CD4-positive, alpha-beta T cell (primary cell): ENCODE measurements at regions not wholly inside any gene's neighbourhood (a gene's known extent, or its start where the extent isn't known, plus 50 kb on each side); places are given as distances from the start of the nearest gene placed in this dataset.

Experiments
- ATAC-seq: fragments of 200-7000 bp; cut with Tn5 transposase; one replicate; pipeline ENCODE4 v1.10.0; 2022; ENCODE audit warnings: mild to moderate bottlenecking; ENCODE audit not compliant: poor library complexity
- CTCF ChIA-PET: fragments of 350-600 bp; sonication (Branson Sonifier 250); formaldehyde crosslinking; loops from one replicate; lab custom pipeline; 2021; ENCODE audit warnings: antibody characterized with exemption, inconsistent platforms; lab: Charles Lee
- POLR2A ChIA-PET: fragments of 350-600 bp; sonication (Branson Sonifier 250); formaldehyde crosslinking; loops from one replicate; lab custom pipeline; 2021; ENCODE audit warnings: antibody characterized with exemption, inconsistent platforms; lab: Charles Lee
- DNase-seq, 14 experiments: peaks; one replicate each; pipeline ENCODE4 v3.0.0-alpha.2; 2013 to 2020; ENCODE audit warnings: mixed read lengths in 2 of 14
- H3K27ac ChIP-seq, 2 donors: one replicate each; pipeline versions ENCODE4 v1.5.1 to v1.7.0; 2013; ENCODE audit warnings: low read length in 2 of 2, low read depth in 1 of 2, mild to moderate bottlenecking in 1 of 2
- H3K27me3 ChIP-seq, 2 experiments: 1 replicate in 1 of 2; 2 replicates in 1 of 2; pipeline versions ENCODE4 v1.6.1 to v1.7.0; 2013; ENCODE audit warnings: low read length in 2 of 2, control low read depth in 1 of 2, mild to moderate bottlenecking in 1 of 2, moderate library complexity in 1 of 2; ENCODE audit not compliant: insufficient read depth in 2 of 2, control insufficient read depth in 1 of 2
- H3K36me3 ChIP-seq: one replicate; pipeline ENCODE4 v1.6.1; 2013; ENCODE audit warnings: low read length, control low read depth; ENCODE audit not compliant: insufficient read depth
- H3K4me1 ChIP-seq: one replicate; pipeline ENCODE4 v1.6.1; 2013; ENCODE audit warnings: low read length, control low read depth; ENCODE audit not compliant: insufficient read depth
- H3K4me3 ChIP-seq: one replicate; pipeline ENCODE4 v1.5.1; 2013; ENCODE audit warnings: mild to moderate bottlenecking, low read length, moderate library complexity
- H3K9me3 ChIP-seq, 2 experiments: 1 replicate in 1 of 2; 2 replicates in 1 of 2; pipeline versions ENCODE4 v1.6.1 to v1.7.0; 2013; ENCODE audit warnings: low read length in 2 of 2, mild to moderate bottlenecking in 2 of 2, control low read depth in 1 of 2, moderate library complexity in 1 of 2; ENCODE audit not compliant: control insufficient read depth in 1 of 2, insufficient read depth in 1 of 2
- H3K27ac Mint-ChIP-seq: one replicate; pipeline ENCODE4 v1.8.0; 2020; ENCODE audit warnings: mixed read lengths
- H3K27me3 Mint-ChIP-seq: one replicate; pipeline ENCODE4 v1.8.0; 2021; ENCODE audit warnings: mixed read lengths
- H3K36me3 Mint-ChIP-seq: one replicate; pipeline ENCODE4 v1.8.0; 2021; ENCODE audit warnings: low read depth, mixed read lengths
- H3K4me1 Mint-ChIP-seq: one replicate; pipeline ENCODE4 v1.8.0; 2021; ENCODE audit warnings: low read depth, mixed read lengths
- H3K4me3 Mint-ChIP-seq: one replicate; pipeline ENCODE4 v1.8.0; 2020; ENCODE audit warnings: mild to moderate bottlenecking, mixed read lengths
- H3K9me3 Mint-ChIP-seq: one replicate; pipeline ENCODE4 v1.8.0; 2020; ENCODE audit warnings: mixed read lengths
- intact Hi-C, 2 experiments: fragments of 100-400 bp; cut with DNase I in 1 of 2; cut with micrococcal nuclease in 1 of 2; formaldehyde crosslinking; loops; one replicate each; pipeline versions ENCODE4 v1.15.1 to v1.9.0; 2023 to 2025; cut with DNase I, micrococcal nuclease
- TF ChIP-seq, protein P1 (sequence below): fragments of 200-600 bp; IDR thresholded peaks from one replicate; pipeline ENCODE4 v1.8.0; 2022; ENCODE audit warnings: antibody characterized with exemption, mild to moderate bottlenecking

DNA sequence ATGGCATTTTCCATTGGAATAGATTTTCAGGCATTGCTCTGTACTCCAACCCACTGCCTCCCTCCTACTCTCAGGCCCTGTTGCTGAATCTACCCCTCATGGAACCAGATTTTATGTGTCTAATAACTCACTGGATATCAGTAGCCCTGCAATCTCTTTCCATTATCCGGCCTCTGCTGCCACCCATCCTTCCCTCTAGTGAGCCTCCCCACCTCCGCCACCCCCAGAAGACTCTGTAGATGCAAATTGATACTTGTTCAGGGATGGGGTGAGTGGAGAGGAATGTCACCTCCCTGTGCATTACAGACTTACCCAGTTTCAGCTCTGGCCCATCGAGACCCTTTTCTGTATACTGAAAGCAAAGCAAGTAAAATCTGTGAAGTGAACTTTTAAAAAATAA lies 52.3 kb upstream of the PHYHIPL start:
- no peaks in the 10 kb centered on the region for H3K4me1 Mint-ChIP-seq
- H3K9me3 Mint-ChIP-seq = peaks cover 4% of the 10 kb centered on the region

DNA sequence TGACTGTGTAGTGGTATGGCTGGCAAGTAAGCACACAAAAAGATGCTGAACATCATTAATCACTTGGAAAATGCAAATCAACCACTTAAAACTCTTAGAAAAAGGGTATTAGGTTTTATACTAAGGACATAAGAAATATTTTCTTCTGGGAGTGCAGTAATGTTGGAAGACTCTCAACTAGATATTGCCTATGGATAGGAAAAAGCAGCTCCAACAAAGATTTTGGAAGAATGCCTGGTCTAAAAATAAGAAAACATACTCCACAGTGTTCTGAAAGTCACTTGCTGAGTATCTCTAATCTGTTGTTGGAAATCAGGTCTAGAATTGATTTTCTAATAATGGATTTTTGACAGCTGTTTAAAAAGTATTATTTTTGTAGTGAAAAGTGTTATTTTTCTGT lies 50.8 kb upstream of the PHYHIPL start:
- H3K27ac ChIP-seq = no peak overlapping the region
- no peaks in the 10 kb centered on the region for H3K36me3 ChIP-seq
- no peaks in the 10 kb centered on the region for H3K27me3 ChIP-seq
- H3K9me3 ChIP-seq = peaks cover 0 to 3% of the 10 kb centered on the region in 2 experiments
- Mint-ChIP-seq H3K27me3 (no peaks in the 10 kb centered on the region), H3K4me3 (no peak overlapping the region), H3K9me3 (peaks cover 4% of the 10 kb centered on the region), H3K27ac (no peak overlapping the region), H3K36me3 (no peaks in the 10 kb centered on the region), H3K4me1 (no peaks in the 10 kb centered on the region)
- POLR2A ChIA-PET = no interaction called here
- H3K4me3 ChIP-seq = no peak overlapping the region
- ATAC-seq (no peak), DNase-seq (no peak)
- intact Hi-C loops = no loop called here
- TF ChIP-seq, protein P1, sequence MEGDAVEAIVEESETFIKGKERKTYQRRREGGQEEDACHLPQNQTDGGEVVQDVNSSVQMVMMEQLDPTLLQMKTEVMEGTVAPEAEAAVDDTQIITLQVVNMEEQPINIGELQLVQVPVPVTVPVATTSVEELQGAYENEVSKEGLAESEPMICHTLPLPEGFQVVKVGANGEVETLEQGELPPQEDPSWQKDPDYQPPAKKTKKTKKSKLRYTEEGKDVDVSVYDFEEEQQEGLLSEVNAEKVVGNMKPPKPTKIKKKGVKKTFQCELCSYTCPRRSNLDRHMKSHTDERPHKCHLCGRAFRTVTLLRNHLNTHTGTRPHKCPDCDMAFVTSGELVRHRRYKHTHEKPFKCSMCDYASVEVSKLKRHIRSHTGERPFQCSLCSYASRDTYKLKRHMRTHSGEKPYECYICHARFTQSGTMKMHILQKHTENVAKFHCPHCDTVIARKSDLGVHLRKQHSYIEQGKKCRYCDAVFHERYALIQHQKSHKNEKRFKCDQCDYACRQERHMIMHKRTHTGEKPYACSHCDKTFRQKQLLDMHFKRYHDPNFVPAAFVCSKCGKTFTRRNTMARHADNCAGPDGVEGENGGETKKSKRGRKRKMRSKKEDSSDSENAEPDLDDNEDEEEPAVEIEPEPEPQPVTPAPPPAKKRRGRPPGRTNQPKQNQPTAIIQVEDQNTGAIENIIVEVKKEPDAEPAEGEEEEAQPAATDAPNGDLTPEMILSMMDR = no peak
- no peaks in the 10 kb centered on the region for H3K4me1 ChIP-seq
- CTCF ChIA-PET = no interaction called here

More for the DNA sequence above, 52.3 kb upstream of the PHYHIPL start:
- no peak for DNase-seq
- POLR2A ChIA-PET = interaction anchor here (0.6 kb wide), 1 partner anchor 16 kb away, joined by 3 read pairs; no protein-coding TSS in a partner anchor
- Histone ChIP-seq H3K4me1 (no peaks in the 10 kb centered on the region), H3K9me3 (peaks cover 0 to 3% of the 10 kb centered on the region in 2 experiments), H3K4me3 (no peak overlapping the region), H3K27ac (no peak overlapping the region), H3K36me3 (no peaks in the 10 kb centered on the region), H3K27me3 (no peaks in the 10 kb centered on the region)
- Mint-ChIP-seq H3K27ac (no peak overlapping the region), H3K36me3 (no peaks in the 10 kb centered on the region), H3K4me3 (no peak overlapping the region), H3K27me3 (no peaks in the 10 kb centered on the region)
- ATAC-seq = no peak
- TF ChIP-seq, protein P1 = no peak
- CTCF ChIA-PET = no interaction called here
- intact Hi-C loops = no loop called here

DNA sequence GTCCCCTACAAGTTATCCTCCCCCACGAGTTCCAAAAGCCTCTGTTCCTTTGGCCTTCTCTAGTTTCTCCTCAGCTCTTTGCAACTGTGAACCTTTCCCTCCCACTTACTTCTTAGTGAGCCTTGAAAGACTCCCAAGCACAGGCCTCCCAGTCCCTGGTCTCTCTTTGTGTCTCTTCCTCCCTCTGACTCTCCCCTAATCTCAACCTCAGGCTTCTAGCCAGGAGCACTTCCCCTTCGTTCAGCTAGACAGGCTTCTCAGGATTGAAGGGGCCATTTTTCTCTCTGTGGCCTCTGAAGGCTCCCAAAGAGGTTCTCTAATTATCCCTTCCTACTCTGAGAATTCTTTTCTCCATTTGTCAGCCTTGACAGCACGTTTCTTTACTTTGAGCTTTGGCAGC lies 50.2 kb upstream of the PHYHIPL start:
- no peak for ATAC-seq
- CTCF ChIA-PET = no interaction called here
- H3K4me1 Mint-ChIP-seq = no peaks in the 10 kb centered on the region
- no peaks in the 10 kb centered on the region for H3K4me1 ChIP-seq
- intact Hi-C loops = no loop called here
- H3K27me3 Mint-ChIP-seq = no peaks in the 10 kb centered on the region
- H3K36me3 Mint-ChIP-seq = no peaks in the 10 kb centered on the region
- peaks cover 0 to 3% of the 10 kb centered on the region in 2 experiments for H3K9me3 ChIP-seq
- TF ChIP-seq, protein P1 = no peak
- H3K9me3 Mint-ChIP-seq = peaks cover 2% of the 10 kb centered on the region
- POLR2A ChIA-PET = no interaction called here
- H3K27ac Mint-ChIP-seq = no peak overlapping the region
- H3K27ac ChIP-seq = no peak overlapping the region
- no peak overlapping the region for H3K4me3 ChIP-seq
- no peaks in the 10 kb centered on the region for H3K36me3 ChIP-seq
- H3K27me3 ChIP-seq = no peaks in the 10 kb centered on the region
- no peak for DNase-seq
- no peak overlapping the region for H3K4me3 Mint-ChIP-seq
